ENCODE measurements at regions not wholly inside any gene's neighbourhood (a gene's known extent, or its start where the extent isn't known, plus 50 kb on each side); places are given as distances from the start of the nearest gene placed in this dataset.

DNA sequence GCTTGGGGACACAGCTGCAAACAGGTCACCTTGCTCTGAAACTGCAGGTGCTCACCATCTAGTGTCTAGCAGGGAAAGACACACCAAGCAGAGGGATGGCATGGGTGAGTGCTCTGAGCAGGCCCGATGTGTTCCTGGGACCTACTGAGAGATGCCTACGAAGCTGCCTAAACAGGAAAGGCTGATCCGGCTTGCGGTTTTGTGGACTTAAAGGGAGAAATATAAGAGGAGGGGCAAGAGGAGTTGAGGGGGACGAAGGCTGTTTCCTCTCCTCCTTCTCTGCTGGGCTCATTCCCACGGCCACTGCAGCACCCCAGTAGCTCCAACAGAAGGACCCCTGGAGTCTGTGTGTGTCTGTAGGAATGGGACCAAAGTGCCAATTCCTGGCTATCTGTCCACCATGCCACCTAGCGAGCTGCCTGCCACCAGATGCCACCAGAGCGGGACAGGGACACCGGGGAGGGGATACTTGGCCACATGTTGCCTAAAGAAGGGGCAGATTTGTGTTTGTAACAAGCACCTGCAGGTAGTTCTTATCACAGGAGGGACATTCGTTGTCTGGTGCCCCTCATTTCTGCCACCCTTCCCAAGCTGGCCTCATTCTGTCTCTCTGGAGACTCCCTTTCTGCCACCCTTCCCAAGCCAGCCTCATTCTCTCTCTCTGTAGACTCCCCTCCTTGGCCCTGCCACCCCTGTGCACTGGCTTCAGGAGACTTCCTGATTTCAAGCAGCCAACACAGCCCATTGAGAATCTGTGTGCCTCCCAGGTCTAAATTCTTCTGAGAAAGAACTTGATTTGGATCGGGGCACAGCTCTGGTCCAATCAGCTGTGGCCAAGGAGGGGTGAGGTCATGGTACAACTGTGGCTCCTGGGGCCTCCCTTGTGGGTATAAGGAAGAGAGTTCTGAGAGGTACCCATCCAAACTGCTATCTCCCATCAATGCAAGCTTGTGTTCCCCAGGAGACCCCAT lies 221.8 kb downstream of the ANKRD60 start:
- Histone ChIP-seq H3K9me3 (no peaks in the 10 kb centered on the region), H3K4me1 (peaks cover 0 to 10% of the 10 kb centered on the region in 2 donors), H3K27me3 (no peaks in the 10 kb centered on the region), H3K27ac (no peak overlapping the region), H3K4me3 (replicated peaks in 1 of 3) (no peak overlapping the region), H3K36me3 (no peaks in the 10 kb centered on the region)
- intact Hi-C loops (cut with DNase I) = no loop called here
- DNase-seq = no peak
- TF ChIP-seq, protein P1, sequence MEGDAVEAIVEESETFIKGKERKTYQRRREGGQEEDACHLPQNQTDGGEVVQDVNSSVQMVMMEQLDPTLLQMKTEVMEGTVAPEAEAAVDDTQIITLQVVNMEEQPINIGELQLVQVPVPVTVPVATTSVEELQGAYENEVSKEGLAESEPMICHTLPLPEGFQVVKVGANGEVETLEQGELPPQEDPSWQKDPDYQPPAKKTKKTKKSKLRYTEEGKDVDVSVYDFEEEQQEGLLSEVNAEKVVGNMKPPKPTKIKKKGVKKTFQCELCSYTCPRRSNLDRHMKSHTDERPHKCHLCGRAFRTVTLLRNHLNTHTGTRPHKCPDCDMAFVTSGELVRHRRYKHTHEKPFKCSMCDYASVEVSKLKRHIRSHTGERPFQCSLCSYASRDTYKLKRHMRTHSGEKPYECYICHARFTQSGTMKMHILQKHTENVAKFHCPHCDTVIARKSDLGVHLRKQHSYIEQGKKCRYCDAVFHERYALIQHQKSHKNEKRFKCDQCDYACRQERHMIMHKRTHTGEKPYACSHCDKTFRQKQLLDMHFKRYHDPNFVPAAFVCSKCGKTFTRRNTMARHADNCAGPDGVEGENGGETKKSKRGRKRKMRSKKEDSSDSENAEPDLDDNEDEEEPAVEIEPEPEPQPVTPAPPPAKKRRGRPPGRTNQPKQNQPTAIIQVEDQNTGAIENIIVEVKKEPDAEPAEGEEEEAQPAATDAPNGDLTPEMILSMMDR (IDR thresholded peaks at IDR 0.05) = no peak
- TF ChIP-seq POLR2A (IDR thresholded peaks at IDR 0.05) = no peak
- WGBS, 2 donors = 80 to 82% methylated on average over 11 of the region's 11 CpGs

GRCh38 chr20:58005581-58006345 lies 222.7 kb downstream of the ANKRD60 start:
- no peaks in the 10 kb centered on the region for H3K27me3 ChIP-seq

DNA sequence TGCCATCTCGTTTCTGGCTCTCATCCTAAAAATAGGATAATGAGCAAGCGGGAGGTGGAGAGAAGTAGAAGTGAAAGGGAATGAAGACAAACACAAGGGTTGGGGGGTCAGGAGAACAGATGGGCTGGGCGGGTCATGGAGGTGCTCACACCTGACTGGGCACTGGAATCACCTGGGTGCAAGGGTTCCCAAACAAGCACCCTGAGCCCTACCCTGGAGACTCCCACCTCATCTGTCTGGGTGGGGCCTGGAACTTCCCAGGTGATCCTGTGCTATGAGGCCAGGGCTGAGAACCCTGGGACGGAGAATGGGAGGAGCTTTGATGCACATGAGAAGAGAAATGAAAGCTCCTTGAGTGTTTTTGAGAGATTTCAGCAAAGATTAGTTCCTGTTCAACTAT lies 223.6 kb downstream of the ANKRD60 start:
- peak; percentile 40 to 42 for DNase-seq
- TF ChIP-seq, protein P1 (IDR thresholded peaks at IDR 0.05) = no peak
- TF ChIP-seq POLR2A (IDR thresholded peaks at IDR 0.05) = no peak
- H3K4me1 ChIP-seq = peaks cover 0 to 10% of the 10 kb centered on the region in 2 donors
- 43 to 48% methylated on average over 4 of the region's 4 CpGs for whole genome bisulfite sequencing, 2 donors
- no peaks in the 10 kb centered on the region for H3K36me3 ChIP-seq
- intact Hi-C loops (cut with DNase I) = no loop called here
- H3K27me3 ChIP-seq = no peaks in the 10 kb centered on the region
- no peaks in the 10 kb centered on the region for H3K9me3 ChIP-seq
- H3K4me3 ChIP-seq (replicated peaks in 1 of 3) = no peak overlapping the region
- H3K27ac ChIP-seq = no peak overlapping the region

More at GRCh38 chr20:58005581-58006345, 222.7 kb downstream of the ANKRD60 start:
- Histone ChIP-seq H3K36me3 (no peaks in the 10 kb centered on the region), H3K4me1 (peaks cover 0 to 10% of the 10 kb centered on the region in 2 donors), H3K27ac (no peak overlapping the region), H3K9me3 (no peaks in the 10 kb centered on the region), H3K4me3 (replicated peaks in 1 of 3) (no peak overlapping the region)
- no peak for DNase-seq
- 80 to 94% methylated on average over 5 to 7 of the region's 8 CpGs for WGBS, 2 donors
- intact Hi-C loops (cut with DNase I) = no loop called here
- TF ChIP-seq, protein P1 (IDR thresholded peaks at IDR 0.05) = no peak
- no peak for TF ChIP-seq POLR2A (IDR thresholded peaks at IDR 0.05)

DNA sequence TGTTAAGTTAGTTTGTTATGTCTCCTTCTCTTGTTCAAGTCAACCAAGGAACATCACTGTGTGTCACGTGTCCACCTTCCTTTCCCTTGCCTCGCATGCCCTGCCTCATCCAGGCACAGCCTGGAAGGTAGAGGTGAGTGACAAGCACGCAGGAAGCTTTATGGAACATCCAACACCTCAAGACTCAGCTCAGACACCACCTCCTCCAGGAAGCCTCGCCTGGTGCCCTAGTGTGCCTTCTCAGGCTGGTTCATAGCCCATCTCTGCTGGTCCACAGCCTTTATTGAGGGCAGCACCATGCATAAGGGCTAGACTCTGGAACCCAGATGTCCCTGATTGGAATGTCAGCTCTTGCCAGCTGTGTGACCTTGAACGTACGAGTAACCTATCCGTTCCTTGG lies 224.3 kb downstream of the ANKRD60 start:
- Histone ChIP-seq H3K4me1 (peaks cover 0 to 10% of the 10 kb centered on the region in 2 donors), H3K4me3 (replicated peaks in 1 of 3) (no peak overlapping the region), H3K27ac (no peak overlapping the region), H3K36me3 (no peaks in the 10 kb centered on the region), H3K27me3 (no peaks in the 10 kb centered on the region), H3K9me3 (no peaks in the 10 kb centered on the region)
- intact Hi-C loops (cut with DNase I) = no loop called here
- WGBS, 2 donors = 95 to 97% methylated on average over 7 of the region's 7 CpGs
- DNase-seq = no peak
- TF ChIP-seq POLR2A (IDR thresholded peaks at IDR 0.05) = no peak
- TF ChIP-seq, protein P1 (IDR thresholded peaks at IDR 0.05) = no peak
